HG03103 (cell line): ENCODE measurements at regions not wholly inside any gene's neighbourhood (a gene's known extent, or its start where the extent isn't known, plus 50 kb on each side); places are given as distances from the start of the nearest gene placed in this dataset.
"Not testable (repeated sequence)": the region's sequence is repeated elsewhere in the genome, so short reads cannot be mapped to it uniquely, and the experiment has no call there.

Experiments
- ATAC-seq: cut with Tn5 transposase; IDR thresholded peaks from one replicate; pipeline ENCODE4 v1.9.1; 2021; ENCODE audit warnings: low read depth; ENCODE audit not compliant: unreplicated experiment

- no peak for ATAC-seq
Measured at GRCh38 chr10:26952094-26952493, 91.3 kb upstream of the ABI1 start.

- no peak for ATAC-seq
Measured at GRCh38 chr10:26951650-26952049, 90.9 kb upstream of the ABI1 start.

GRCh38 chr10:26950934-26951333 is 90.2 kb upstream of the ABI1 start:
- ATAC-seq: no peak

GRCh38 chr10:26946102-26946811 is 85.5 kb upstream of the ABI1 start:
- ATAC-seq: no peak

GRCh38 chr10:26944261-26944882 is 83.6 kb upstream of the ABI1 start:
- ATAC-seq: no peak

GRCh38 chr10:26939962-26940354 is 79.2 kb upstream of the ABI1 start:
- ATAC-seq: no peak

- no peak for ATAC-seq
Measured at GRCh38 chr10:26939290-26939961, 78.7 kb upstream of the ABI1 start.

GRCh38 chr10:26938578-26938977 is 77.8 kb upstream of the ABI1 start:
- no peak for ATAC-seq

GRCh38 chr10:26937371-26937770 is 76.6 kb upstream of the ABI1 start:
- ATAC-seq: no peak

GRCh38 chr10:26934190-26934589 is 73.4 kb upstream of the ABI1 start:
- not testable (repeated sequence) for ATAC-seq

- no peak for ATAC-seq
Measured at GRCh38 chr10:26932576-26932975, 71.8 kb upstream of the ABI1 start.

GRCh38 chr10:26931223-26931622 is 70.5 kb upstream of the ABI1 start:
- peak; percentile 79 for ATAC-seq

- not testable (repeated sequence) for ATAC-seq
Measured at GRCh38 chr10:26922824-26923223, 62.1 kb upstream of the ABI1 start.

GRCh38 chr10:26919156-26919860 is 58.5 kb upstream of the ABI1 start:
- ATAC-seq: not testable (repeated sequence)

- ATAC-seq: no peak
Measured at GRCh38 chr10:26914898-26915297, 54.1 kb upstream of the ABI1 start.

- peak; percentile 83 for ATAC-seq
Measured at GRCh38 chr10:26911811-26912461, 51.2 kb upstream of the ABI1 start.
